CD14-positive monocyte (primary cell): ENCODE measurements at regions not wholly inside any gene's neighbourhood (a gene's known extent, or its start where the extent isn't known, plus 50 kb on each side); places are given as distances from the start of the nearest gene placed in this dataset.

Experiments used
- DNase-seq, 3 donors: peaks; one replicate each; pipeline ENCODE4 v3.0.0-alpha.2; 2011 to 2022
- H2AFZ ChIP-seq: 2 replicates; pipeline ENCODE4 v1.6.0; 2012; ENCODE audit warnings: mild to moderate bottlenecking, low read depth, low read length, inconsistent platforms; ENCODE audit not compliant: insufficient read depth, poor library complexity, severe bottlenecking
- H3K27ac ChIP-seq, 2 donors: 1 replicate in 1 of 2; 2 replicates in 1 of 2; pipeline ENCODE4 v1.5.1; 2012 to 2013; ENCODE audit warnings: low read length in 2 of 2, control low read depth in 1 of 2, inconsistent platforms in 1 of 2, low read depth in 1 of 2, mild to moderate bottlenecking in 1 of 2
- H3K27me3 ChIP-seq, 2 donors: one replicate each; pipeline versions ENCODE4 v1.6.0 to v1.6.1; 2011 to 2013; ENCODE audit warnings: low read length in 2 of 2; ENCODE audit not compliant: control insufficient read depth in 2 of 2, insufficient read depth in 2 of 2
- H3K36me3 ChIP-seq, 2 donors: replicated peaks in 1 of 2; 1 replicate in 1 of 2; 2 replicates in 1 of 2; pipeline versions ENCODE4 v1.5.1 to v1.6.1; 2012 to 2013; ENCODE audit warnings: low read length in 2 of 2, control low read depth in 1 of 2, inconsistent platforms in 1 of 2, mild to moderate bottlenecking in 1 of 2; ENCODE audit not compliant: insufficient read depth in 2 of 2, control insufficient read depth in 1 of 2
- H3K4me1 ChIP-seq, 2 donors: 1 replicate in 1 of 2; 2 replicates in 1 of 2; pipeline versions ENCODE4 v1.5.1 to v1.6.1; 2012 to 2013; ENCODE audit warnings: low read length in 2 of 2, control low read depth in 1 of 2, inconsistent platforms in 1 of 2, mild to moderate bottlenecking in 1 of 2, moderate library complexity in 1 of 2; ENCODE audit not compliant: insufficient read depth in 2 of 2, control insufficient read depth in 1 of 2
- H3K4me2 ChIP-seq: replicated peaks from 2 replicates; pipeline ENCODE3; 2012; ENCODE audit warnings: low read length, moderate library complexity, mild to moderate bottlenecking; ENCODE audit not compliant: poor library complexity, severe bottlenecking; ENCODE audit errors: extremely low read depth
- H3K4me3 ChIP-seq, 3 experiments: fragments of 200-600 bp in 1 of 3; sonication (generic) in 1 of 3; replicated peaks in 1 of 3; 1 replicate in 2 of 3; 2 replicates in 1 of 3; pipeline ENCODE4 v1.5.1; 2011 to 2013; ENCODE audit warnings: low read length in 3 of 3, mild to moderate bottlenecking in 3 of 3, control low read depth in 2 of 3, low read depth in 2 of 3, inconsistent platforms in 1 of 3, moderate library complexity in 1 of 3
- H3K79me2 ChIP-seq: 2 replicates; pipeline ENCODE4 v1.6.0; 2012; ENCODE audit warnings: mild to moderate bottlenecking, control low read depth, inconsistent platforms, low read length, moderate library complexity; ENCODE audit not compliant: insufficient read depth
- H3K9ac ChIP-seq: 2 replicates; pipeline ENCODE4 v1.6.0; 2017; ENCODE audit warnings: low read length, mild to moderate bottlenecking; ENCODE audit not compliant: insufficient read depth, poor library complexity, severe bottlenecking
- H3K9me3 ChIP-seq, 2 donors: replicated peaks in 1 of 2; 1 replicate in 1 of 2; 2 replicates in 1 of 2; pipeline versions ENCODE4 v1.5.1 to v1.6.1; 2012 to 2013; ENCODE audit warnings: low read length in 2 of 2, control low read depth in 1 of 2; ENCODE audit not compliant: control insufficient read depth in 1 of 2, insufficient read depth in 1 of 2
- H4K20me1 ChIP-seq: 2 replicates; pipeline ENCODE4 v1.6.0; 2012; ENCODE audit warnings: mild to moderate bottlenecking, low read length, control low read depth, moderate library complexity; ENCODE audit not compliant: insufficient read depth
- H3K27ac Mint-ChIP-seq, 7 donors: one replicate each; pipeline ENCODE4 v1.8.0; 2020; ENCODE audit warnings: mild to moderate bottlenecking in 7 of 7, mixed read lengths in 7 of 7, moderate library complexity in 6 of 7, inconsistent platforms in 2 of 7
- H3K27me3 Mint-ChIP-seq, 3 donors: one replicate each; pipeline ENCODE4 v1.8.0; 2021 to 2022; ENCODE audit warnings: low read depth in 3 of 3, mild to moderate bottlenecking in 3 of 3, mixed read lengths in 3 of 3, moderate library complexity in 3 of 3, inconsistent platforms in 1 of 3
- H3K36me3 Mint-ChIP-seq, 2 donors: one replicate each; pipeline ENCODE4 v1.8.0; 2020; ENCODE audit warnings: mixed read lengths in 2 of 2, inconsistent platforms in 1 of 2, mild to moderate bottlenecking in 1 of 2
- H3K4me1 Mint-ChIP-seq: one replicate; pipeline ENCODE4 v1.8.0; 2020; ENCODE audit warnings: mild to moderate bottlenecking, mixed read lengths
- H3K4me3 Mint-ChIP-seq, 2 donors: one replicate each; pipeline ENCODE4 v1.8.0; 2020; ENCODE audit warnings: mild to moderate bottlenecking in 2 of 2, mixed read lengths in 2 of 2, moderate library complexity in 1 of 2
- H3K9me3 Mint-ChIP-seq, 7 donors: one replicate each; pipeline ENCODE4 v1.8.0; 2020 to 2022; ENCODE audit warnings: mixed read lengths in 7 of 7, mild to moderate bottlenecking in 6 of 7, moderate library complexity in 6 of 7, inconsistent platforms in 2 of 7
- CTCF ChIP-seq: fragments of 200-600 bp; IDR thresholded peaks from one replicate; pipeline ENCODE4 v1.8.0; 2022; ENCODE audit warnings: antibody characterized with exemption, mild to moderate bottlenecking
- WGBS: methylation state at CpG from one replicate; pipeline ENCODE4 v1.1.5; 2013; ENCODE audit warnings: missing lambda C conversion rate; ENCODE audit not compliant: insufficient coverage; 5-methylcytosine and 5-hydroxymethylcytosine counted together
- intact Hi-C, 2 donors: fragments of 100-400 bp; cut with micrococcal nuclease; formaldehyde crosslinking; loops; one replicate each; pipeline versions ENCODE4 v1.15.0 to v1.15.1; 2023

- Mint-ChIP-seq H3K27ac (no peak overlapping the region), H3K4me3 (no peak overlapping the region), H3K36me3 (no peaks in the 10 kb centered on the region), H3K27me3 (peaks cover 0 to 1% (median 0%) of the 10 kb centered on the region in 3 donors), H3K4me1 (no peaks in the 10 kb centered on the region), H3K9me3 (peaks cover 0 to 6% (median 2%) of the 10 kb centered on the region in 7 donors)
- intact Hi-C loops, result no loop called here
- no peaks in the 10 kb centered on the region for H3K79me2 ChIP-seq
- 80% methylated on average over 1 of the region's 1 CpG for WGBS
- no peak overlapping the region for H3K9ac ChIP-seq
- no peak overlapping the region for H3K4me3 ChIP-seq
- no peak for DNase-seq
- no peak overlapping the region for H2AFZ ChIP-seq
- no peak for TF ChIP-seq CTCF
- H3K27ac ChIP-seq, result no peak overlapping the region
- no peak overlapping the region for H3K4me2 ChIP-seq
- H3K4me1 ChIP-seq, result no peaks in the 10 kb centered on the region
- H4K20me1 ChIP-seq, result no peaks in the 10 kb centered on the region
- no peaks in the 10 kb centered on the region for H3K27me3 ChIP-seq
- H3K9me3 ChIP-seq, result peaks cover 0 to 4% of the 10 kb centered on the region in 2 donors
- H3K36me3 ChIP-seq, result no peaks in the 10 kb centered on the region
Observed at GRCh38 chr3:35044190-35044589, 595.1 kb upstream of the ARPP21 start.

- Mint-ChIP-seq H3K4me1 (no peaks in the 10 kb centered on the region), H3K27me3 (peaks cover 0 to 1% (median 0%) of the 10 kb centered on the region in 3 donors), H3K27ac (no peak overlapping the region), H3K36me3 (no peaks in the 10 kb centered on the region), H3K9me3 (peaks cover 0 to 6% (median 2%) of the 10 kb centered on the region in 7 donors), H3K4me3 (no peak overlapping the region)
- no peaks in the 10 kb centered on the region for H3K79me2 ChIP-seq
- WGBS, result 83% methylated on average over 1 of the region's 2 CpGs
- H3K27me3 ChIP-seq, result no peaks in the 10 kb centered on the region
- H3K9me3 ChIP-seq, result peaks cover 0 to 4% of the 10 kb centered on the region in 2 donors
- no peak for TF ChIP-seq CTCF
- no peak overlapping the region for H3K27ac ChIP-seq
- H3K4me2 ChIP-seq, result no peak overlapping the region
- intact Hi-C loops, result no loop called here
- H3K4me3 ChIP-seq, result no peak overlapping the region
- H3K4me1 ChIP-seq, result no peaks in the 10 kb centered on the region
- H4K20me1 ChIP-seq, result no peaks in the 10 kb centered on the region
- H2AFZ ChIP-seq, result no peak overlapping the region
- H3K36me3 ChIP-seq, result no peaks in the 10 kb centered on the region
- H3K9ac ChIP-seq, result no peak overlapping the region
- no peak for DNase-seq
Observed at GRCh38 chr3:35045118-35045517, 594.2 kb upstream of the ARPP21 start.
